Hematopoietic multipotent progenitor cell (in vitro differentiated cells): ENCODE measurements at regions not wholly inside any gene's neighbourhood (a gene's known extent, or its start where the extent isn't known, plus 50 kb on each side); places are given as distances from the start of the nearest gene placed in this dataset.

ENCODE experiments used
- DNase-seq, 3 donors: peaks; one replicate each; pipeline ENCODE4 v3.0.0-alpha.2; 2011 to 2015; ENCODE audit warnings: low read depth in 2 of 3, low spot score in 2 of 3

GRCh38 chr13:58032676-58033460, 401.3 kb downstream of the PCDH17 start:
- no peak for DNase-seq

- DNase-seq = no peak
These were observed 412.4 kb downstream of the PCDH17 start for GRCh38 chr13:58043971-58044370.

GRCh38 chr13:58048670-58049069, 417.1 kb downstream of the PCDH17 start:
- no peak for DNase-seq

GRCh38 chr13:58051396-58051795, 419.9 kb downstream of the PCDH17 start:
- no peak for DNase-seq

GRCh38 chr13:58051807-58052375, 420.3 kb downstream of the PCDH17 start:
- DNase-seq = no peak

- DNase-seq = no peak
These were observed 424.9 kb downstream of the PCDH17 start for GRCh38 chr13:58056426-58056825.

- DNase-seq = no peak
These were observed 428.1 kb downstream of the PCDH17 start for GRCh38 chr13:58059624-58060023.

- no peak for DNase-seq
These were observed 449.3 kb downstream of the PCDH17 start for GRCh38 chr13:58080806-58081205.

- DNase-seq = no peak
These were observed 449.8 kb downstream of the PCDH17 start for GRCh38 chr13:58081301-58081820.

GRCh38 chr13:58083064-58083463, 451.5 kb downstream of the PCDH17 start:
- no peak for DNase-seq

- DNase-seq = peak in 2 of 3 donors; percentile 6 to 17
These were observed 453.7 kb downstream of the PCDH17 start for GRCh38 chr13:58085274-58085673.

GRCh38 chr13:58085819-58086218, 454.3 kb downstream of the PCDH17 start:
- DNase-seq = peak in 2 of 3 donors; percentile 57 to 74

GRCh38 chr13:58087566-58087965, 456.0 kb downstream of the PCDH17 start:
- peak in 2 of 3 donors; percentile 2 to 5 for DNase-seq

- no peak for DNase-seq
These were observed 461.9 kb downstream of the PCDH17 start for GRCh38 chr13:58093394-58093793.

- no peak for DNase-seq
These were observed 466.3 kb downstream of the PCDH17 start for GRCh38 chr13:58097831-58098230.

GRCh38 chr13:58119351-58119750, 487.8 kb downstream of the PCDH17 start:
- no peak for DNase-seq

- no peak for DNase-seq
These were observed 488.3 kb downstream of the PCDH17 start for GRCh38 chr13:58119804-58120203.

- DNase-seq = no peak
These were observed 495.0 kb downstream of the PCDH17 start for GRCh38 chr13:58126496-58126895.

- DNase-seq = no peak
These were observed 502.5 kb downstream of the PCDH17 start for GRCh38 chr13:58134012-58134411.

- no peak for DNase-seq
These were observed 503.0 kb downstream of the PCDH17 start for GRCh38 chr13:58134525-58134924.

- no peak for DNase-seq
These were observed 511.4 kb downstream of the PCDH17 start for GRCh38 chr13:58142952-58143351.

- DNase-seq = no peak
These were observed 513.1 kb downstream of the PCDH17 start for GRCh38 chr13:58144616-58145015.
